ENCODE measurements at regions not wholly inside any gene's neighbourhood (a gene's known extent, or its start where the extent isn't known, plus 50 kb on each side); places are given as distances from the start of the nearest gene placed in this dataset.

- no peak for ATAC-seq (replicated peaks)
- Mint-ChIP-seq H3K4me3 (no peak overlapping the region), H3K9me3 (peaks cover 44% of the 10 kb centered on the region), H3K36me3 (ENCODE audit: low read depth) (no peaks in the 10 kb centered on the region), H3K27me3 (no peaks in the 10 kb centered on the region), H3K4me1 (peaks cover 4% of the 10 kb centered on the region), H3K27ac (no peak overlapping the region)
Measured at GRCh38 chr16:35909351-35909954, 2450.0 kb downstream of the TP53TG3F start.

DNA sequence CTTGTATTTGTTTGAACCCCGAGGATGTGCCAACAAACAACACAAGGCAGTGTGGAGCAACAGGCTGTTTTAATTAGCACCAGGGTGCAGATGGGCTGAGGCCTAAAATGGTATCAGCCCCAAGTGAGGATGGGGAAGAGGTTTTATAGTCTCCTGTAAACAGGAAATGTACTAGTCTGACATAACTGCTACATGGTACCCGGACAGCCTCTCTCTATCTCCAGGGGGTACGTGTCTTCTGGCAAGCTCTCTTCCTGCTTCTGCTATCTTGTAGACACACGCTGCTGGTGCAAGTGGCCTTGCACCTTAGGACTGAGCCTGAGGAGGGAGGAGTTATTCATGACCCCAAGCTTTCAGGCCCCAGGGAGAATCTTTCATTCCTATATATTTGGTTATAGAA is 2451.0 kb downstream of the TP53TG3F start:
- Mint-ChIP-seq H3K27ac (no peak overlapping the region), H3K4me1 (peaks cover 4% of the 10 kb centered on the region), H3K4me3 (no peak overlapping the region), H3K9me3 (peaks cover 35% of the 10 kb centered on the region), H3K27me3 (no peaks in the 10 kb centered on the region), H3K36me3 (ENCODE audit: low read depth) (no peaks in the 10 kb centered on the region)
- no peak for ATAC-seq (replicated peaks)

- no peaks in the 10 kb centered on the region for H3K27me3 Mint-ChIP-seq
- H3K9me3 Mint-ChIP-seq, result peaks cover 32% of the 10 kb centered on the region
- H3K36me3 Mint-ChIP-seq (ENCODE audit: low read depth), result no peaks in the 10 kb centered on the region
- no peak overlapping the region for H3K27ac Mint-ChIP-seq
- H3K4me3 Mint-ChIP-seq, result no peak overlapping the region
- peaks cover 4% of the 10 kb centered on the region for H3K4me1 Mint-ChIP-seq
- no peak for ATAC-seq (replicated peaks)
Measured at GRCh38 chr16:35911899-35912298, 2452.5 kb downstream of the TP53TG3F start.

DNA sequence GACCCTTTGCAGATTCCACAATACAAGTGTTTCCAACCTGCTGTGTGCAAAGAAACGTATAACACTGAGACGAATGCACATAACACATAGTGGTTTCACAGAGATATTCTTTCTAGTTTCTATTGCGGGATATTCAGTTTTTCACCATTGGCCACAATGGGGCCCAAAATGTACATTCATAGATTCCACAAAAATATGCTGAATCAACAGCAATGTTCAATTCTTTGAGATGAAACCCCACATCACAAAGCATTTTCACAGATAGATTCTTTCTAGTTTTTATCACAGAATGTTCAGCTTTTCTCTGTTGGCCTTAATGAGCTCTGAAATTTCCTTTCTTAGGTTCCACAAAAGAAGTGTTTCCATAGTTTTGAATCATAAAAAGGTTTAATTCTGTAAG is 2472.3 kb downstream of the TP53TG3F start:
- H3K4me3 Mint-ChIP-seq, result no peak overlapping the region
- no peak for ATAC-seq (replicated peaks)
- peaks cover 7% of the 10 kb centered on the region for H3K9me3 Mint-ChIP-seq
- H3K4me1 Mint-ChIP-seq, result no peaks in the 10 kb centered on the region
- no peaks in the 10 kb centered on the region for H3K36me3 Mint-ChIP-seq (ENCODE audit: low read depth)
- no peak overlapping the region for H3K27ac Mint-ChIP-seq
- no peaks in the 10 kb centered on the region for H3K27me3 Mint-ChIP-seq

Data from activated T-helper 17 cell treated with anti-CD3 and anti-CD28 coated beads, Interleukin-2, amount 50 U/mL, for 72 hours (primary cell).